ENCODE measurements at regions not wholly inside any gene's neighbourhood (a gene's known extent, or its start where the extent isn't known, plus 50 kb on each side); places are given as distances from the start of the nearest gene placed in this dataset.

DNA sequence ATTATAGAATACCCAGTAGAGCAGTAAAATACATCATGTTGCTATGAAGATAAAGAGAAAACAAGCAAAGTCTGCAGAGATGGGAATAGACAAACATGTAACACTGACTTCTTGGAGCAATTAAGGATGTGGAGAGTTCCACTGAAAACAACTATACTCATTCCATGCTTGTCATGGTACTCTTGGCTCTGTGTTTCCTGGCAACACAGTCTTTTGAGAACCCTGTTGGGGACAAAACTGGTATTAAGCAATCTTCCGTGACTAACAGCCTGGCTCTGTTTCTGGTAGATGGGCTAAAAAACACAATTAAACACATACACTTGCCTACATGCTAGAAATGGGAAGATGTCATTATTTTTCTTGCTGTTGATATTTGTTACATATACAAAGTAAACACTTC lies 1212.3 kb upstream of the GBE1 start:
- H3K36me3 Mint-ChIP-seq (ENCODE audit: low read depth) = no peaks in the 10 kb centered on the region
- no peaks in the 10 kb centered on the region for H3K4me1 Mint-ChIP-seq (ENCODE audit: low read depth)
- CTCF ChIA-PET = no interaction called here
- no peak for DNase-seq
- no peak overlapping the region for H3K27ac Mint-ChIP-seq
- no peaks in the 10 kb centered on the region for H3K27me3 Mint-ChIP-seq (ENCODE audit: low read depth)
- intact Hi-C loops (cut with micrococcal nuclease) = no loop called here
- no peak overlapping the region for H3K4me3 Mint-ChIP-seq
- H3K9me3 Mint-ChIP-seq = peaks cover 5% of the 10 kb centered on the region

DNA sequence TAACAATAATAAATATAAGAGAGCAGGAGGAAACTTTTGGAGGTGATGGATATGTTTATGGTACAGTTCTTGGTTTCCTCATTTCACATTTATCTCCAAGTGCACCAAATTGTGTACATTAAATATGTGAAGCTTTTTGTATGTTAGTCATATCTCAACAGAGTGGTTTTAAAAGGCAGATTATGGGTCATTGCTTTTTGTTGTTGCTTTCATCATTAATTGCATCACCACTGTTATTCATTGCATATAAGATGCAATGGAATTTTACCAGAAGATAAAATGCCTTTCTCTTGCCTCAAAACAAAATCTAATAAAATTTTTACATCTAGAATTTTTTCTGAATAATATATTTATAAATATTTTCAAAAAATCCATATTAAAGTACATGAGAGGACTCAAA lies 1198.9 kb upstream of the GBE1 start:
- CTCF ChIA-PET = no interaction called here
- Mint-ChIP-seq H3K4me3 (no peak overlapping the region), H3K4me1 (ENCODE audit: low read depth) (no peaks in the 10 kb centered on the region), H3K36me3 (ENCODE audit: low read depth) (no peaks in the 10 kb centered on the region), H3K9me3 (peaks cover 4% of the 10 kb centered on the region), H3K27ac (no peak overlapping the region), H3K27me3 (ENCODE audit: low read depth) (no peaks in the 10 kb centered on the region)
- no peak for DNase-seq
- intact Hi-C loops (cut with micrococcal nuclease) = no loop called here

DNA sequence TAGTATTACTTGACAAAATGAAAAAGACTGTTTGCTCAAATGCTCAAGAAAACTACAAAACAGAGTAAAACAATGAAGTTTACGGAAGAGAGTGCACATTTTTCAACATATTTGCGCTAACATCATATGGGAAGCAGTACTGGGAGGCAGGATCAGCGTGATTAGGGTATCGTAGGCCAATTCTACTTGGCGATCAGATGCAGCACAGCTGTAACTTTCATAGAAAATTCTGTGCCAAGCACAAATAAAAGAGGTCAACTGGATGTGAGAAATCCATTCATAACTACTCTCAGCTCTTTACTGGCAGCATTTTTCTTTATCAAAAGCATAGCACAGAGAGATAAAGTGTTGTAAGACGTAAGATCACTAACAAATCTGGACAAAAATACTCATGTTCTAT lies 1196.3 kb upstream of the GBE1 start:
- H3K27ac Mint-ChIP-seq = no peak overlapping the region
- H3K4me1 Mint-ChIP-seq (ENCODE audit: low read depth) = no peaks in the 10 kb centered on the region
- CTCF ChIA-PET = no interaction called here
- H3K27me3 Mint-ChIP-seq (ENCODE audit: low read depth) = no peaks in the 10 kb centered on the region
- intact Hi-C loops (cut with micrococcal nuclease) = no loop called here
- no peak for DNase-seq
- peaks cover 10% of the 10 kb centered on the region for H3K9me3 Mint-ChIP-seq
- H3K4me3 Mint-ChIP-seq = no peak overlapping the region
- H3K36me3 Mint-ChIP-seq (ENCODE audit: low read depth) = no peaks in the 10 kb centered on the region

DNA sequence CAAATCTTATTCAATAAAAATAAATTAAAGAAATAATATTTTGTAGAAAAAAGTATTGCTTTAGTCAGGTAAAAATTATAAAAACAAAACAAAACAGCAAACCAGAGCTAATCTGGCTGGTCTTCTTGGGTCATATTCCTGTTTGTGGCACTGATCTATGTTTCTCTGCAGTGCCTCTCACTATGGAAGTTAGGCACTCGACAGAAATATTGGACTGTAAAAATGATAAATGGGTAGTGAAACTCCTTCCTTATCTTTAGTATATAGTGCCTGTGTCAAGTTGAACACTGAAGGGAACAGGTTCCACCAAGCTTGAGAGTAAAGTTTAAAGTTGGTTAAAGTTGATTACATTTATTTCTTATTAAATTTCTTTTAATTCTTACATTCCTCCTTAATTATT lies 1195.6 kb upstream of the GBE1 start:
- H3K9me3 Mint-ChIP-seq = peaks cover 10% of the 10 kb centered on the region
- H3K27ac Mint-ChIP-seq = no peak overlapping the region
- no peak overlapping the region for H3K4me3 Mint-ChIP-seq
- H3K27me3 Mint-ChIP-seq (ENCODE audit: low read depth) = no peaks in the 10 kb centered on the region
- intact Hi-C loops (cut with micrococcal nuclease) = no loop called here
- H3K36me3 Mint-ChIP-seq (ENCODE audit: low read depth) = no peaks in the 10 kb centered on the region
- CTCF ChIA-PET = no interaction called here
- DNase-seq = no peak
- H3K4me1 Mint-ChIP-seq (ENCODE audit: low read depth) = no peaks in the 10 kb centered on the region

DNA sequence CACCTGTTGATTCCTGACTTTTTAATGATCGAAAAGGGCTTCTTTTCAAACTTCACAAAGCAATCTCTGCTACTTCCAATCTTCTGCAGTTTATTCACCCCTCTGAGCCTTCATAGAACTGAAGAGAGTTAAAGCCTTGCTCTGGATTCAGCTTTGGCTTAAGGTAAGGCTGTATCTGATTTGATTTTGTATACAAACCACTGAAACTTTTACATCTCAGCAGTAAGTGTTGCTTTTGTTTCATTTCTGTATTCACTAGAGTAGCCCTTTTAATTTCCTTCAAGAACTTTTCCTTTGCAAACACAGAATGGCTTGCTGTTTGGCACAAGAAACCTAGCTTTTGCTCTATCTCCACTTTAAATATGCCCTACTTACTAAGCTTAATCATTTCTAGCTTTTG lies 1193.0 kb upstream of the GBE1 start:
- Mint-ChIP-seq H3K4me1 (ENCODE audit: low read depth) (no peaks in the 10 kb centered on the region), H3K27me3 (ENCODE audit: low read depth) (no peaks in the 10 kb centered on the region), H3K36me3 (ENCODE audit: low read depth) (no peaks in the 10 kb centered on the region), H3K4me3 (no peak overlapping the region), H3K9me3 (peaks cover 8% of the 10 kb centered on the region), H3K27ac (no peak overlapping the region)
- intact Hi-C loops (cut with micrococcal nuclease) = no loop called here
- CTCF ChIA-PET = interaction anchor here (1.0 kb wide), 1 partner anchor 10 kb away, joined by 3 read pairs; no protein-coding TSS in a partner anchor
- no peak for DNase-seq

DNA sequence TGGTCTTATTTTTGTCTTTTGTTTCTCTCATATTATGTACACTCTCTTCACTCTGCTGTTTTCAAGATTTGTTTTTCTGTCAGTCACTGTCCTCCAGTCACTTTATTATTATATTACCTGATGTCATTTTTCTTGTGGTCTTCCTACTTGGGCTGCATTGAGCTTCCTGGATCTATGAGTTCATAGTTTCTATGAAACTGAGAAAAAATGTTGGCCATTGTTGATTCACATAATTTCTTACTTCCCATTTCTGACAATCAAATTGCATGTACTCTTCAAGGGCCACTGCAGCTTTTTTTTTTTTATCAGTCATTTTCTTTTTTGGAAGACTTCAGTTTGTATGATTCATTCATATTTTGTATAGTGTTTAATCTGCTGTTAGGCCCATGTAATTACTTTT lies 1180.6 kb upstream of the GBE1 start:
- Mint-ChIP-seq H3K9me3 (peaks cover 13% of the 10 kb centered on the region), H3K27ac (no peak overlapping the region), H3K27me3 (ENCODE audit: low read depth) (no peaks in the 10 kb centered on the region), H3K4me3 (no peak overlapping the region), H3K4me1 (ENCODE audit: low read depth) (no peaks in the 10 kb centered on the region), H3K36me3 (ENCODE audit: low read depth) (no peaks in the 10 kb centered on the region)
- intact Hi-C loops (cut with micrococcal nuclease) = no loop called here
- no peak for DNase-seq
- CTCF ChIA-PET = no interaction called here

DNA sequence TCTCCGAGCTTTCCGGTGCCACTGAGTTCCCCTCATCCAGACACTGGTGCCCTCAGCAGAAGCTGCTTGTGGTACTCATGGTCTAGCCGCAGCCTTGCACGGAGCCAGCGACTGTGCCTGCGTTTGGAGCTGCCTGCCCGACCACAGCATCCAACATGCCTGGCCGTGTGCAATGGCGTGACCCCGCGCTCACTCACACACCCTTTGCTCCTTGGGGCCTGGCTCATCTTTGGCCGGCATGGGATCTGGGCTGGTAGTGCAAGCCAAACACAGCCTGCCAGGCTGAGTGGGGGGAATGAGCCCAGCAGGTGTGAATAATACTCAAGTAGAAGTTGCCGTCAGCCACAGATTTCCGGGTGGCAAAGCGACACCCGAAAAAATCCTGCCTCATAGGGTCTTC lies 1178.7 kb upstream of the GBE1 start:
- no peak for DNase-seq
- H3K27ac Mint-ChIP-seq = no peak overlapping the region
- intact Hi-C loops (cut with micrococcal nuclease) = no loop called here
- peaks cover 15% of the 10 kb centered on the region for H3K9me3 Mint-ChIP-seq
- H3K4me1 Mint-ChIP-seq (ENCODE audit: low read depth) = no peaks in the 10 kb centered on the region
- no peaks in the 10 kb centered on the region for H3K36me3 Mint-ChIP-seq (ENCODE audit: low read depth)
- no peaks in the 10 kb centered on the region for H3K27me3 Mint-ChIP-seq (ENCODE audit: low read depth)
- CTCF ChIA-PET = no interaction called here
- no peak overlapping the region for H3K4me3 Mint-ChIP-seq

DNA sequence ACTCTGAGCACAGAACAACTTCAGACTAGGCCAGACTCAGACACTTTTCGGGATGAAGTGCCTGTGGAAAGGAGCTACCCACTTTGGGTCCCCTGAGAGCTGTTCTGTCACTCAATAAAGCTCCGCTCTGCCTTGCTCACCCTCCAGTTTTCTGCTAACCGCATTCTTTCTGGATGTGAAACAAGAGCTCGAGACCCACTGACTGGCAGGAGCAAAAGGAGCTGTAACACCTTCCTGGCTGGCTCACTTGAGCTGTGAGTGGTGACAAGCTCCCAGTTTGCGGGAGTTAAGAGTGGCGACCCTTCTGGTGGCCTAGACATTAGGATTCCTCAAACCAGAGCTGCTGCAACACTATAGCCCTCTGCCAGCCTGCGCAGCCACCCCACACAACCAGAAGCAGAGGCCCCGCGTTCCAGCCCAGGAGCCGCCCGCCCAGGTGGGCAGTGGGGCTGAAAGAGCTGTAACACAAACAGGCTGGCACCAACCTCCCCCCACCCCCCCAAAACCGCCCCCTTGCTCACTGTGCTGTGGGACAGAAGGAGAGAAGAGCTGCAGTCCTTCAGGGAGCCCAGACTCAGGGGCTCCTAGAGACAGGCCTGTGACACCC lies 1178.1 kb upstream of the GBE1 start:
- intact Hi-C loops (cut with micrococcal nuclease) = no loop called here
- Mint-ChIP-seq H3K36me3 (ENCODE audit: low read depth) (no peaks in the 10 kb centered on the region), H3K9me3 (peaks cover 12% of the 10 kb centered on the region), H3K4me1 (ENCODE audit: low read depth) (no peaks in the 10 kb centered on the region), H3K27ac (no peak overlapping the region), H3K4me3 (no peak overlapping the region), H3K27me3 (ENCODE audit: low read depth) (no peaks in the 10 kb centered on the region)
- DNase-seq = no peak
- CTCF ChIA-PET = no interaction called here

DNA sequence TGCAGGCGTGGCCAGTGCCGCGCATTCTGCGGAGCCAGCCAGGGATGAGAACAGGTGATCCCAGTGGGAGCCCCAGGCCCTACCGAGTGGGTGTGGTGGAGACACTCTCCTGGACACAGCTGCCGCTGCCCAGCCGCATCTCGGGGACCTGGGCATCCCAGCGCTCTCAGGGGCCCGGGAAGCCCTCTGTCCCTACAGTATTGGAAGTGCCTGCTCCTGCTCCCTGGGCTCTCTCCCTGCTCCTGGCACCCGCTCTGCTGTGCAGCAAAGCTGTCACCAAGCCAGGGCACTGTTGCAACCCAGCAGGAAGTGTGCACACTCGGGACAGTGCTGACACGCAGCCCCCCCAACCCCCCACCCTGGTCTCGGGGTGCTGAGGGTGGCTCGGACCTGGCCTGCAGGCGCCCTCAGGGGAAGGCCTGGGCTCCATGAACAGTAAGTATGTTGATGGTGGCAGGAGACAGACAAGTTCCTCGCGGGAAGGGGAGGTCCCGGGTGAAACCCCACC lies 1177.4 kb upstream of the GBE1 start:
- Mint-ChIP-seq H3K4me1 (ENCODE audit: low read depth) (no peaks in the 10 kb centered on the region), H3K36me3 (ENCODE audit: low read depth) (no peaks in the 10 kb centered on the region), H3K4me3 (no peak overlapping the region), H3K27ac (no peak overlapping the region), H3K9me3 (peaks cover 6% of the 10 kb centered on the region), H3K27me3 (ENCODE audit: low read depth) (no peaks in the 10 kb centered on the region)
- intact Hi-C loops (cut with micrococcal nuclease) = no loop called here
- DNase-seq = no peak
- CTCF ChIA-PET = no interaction called here

DNA sequence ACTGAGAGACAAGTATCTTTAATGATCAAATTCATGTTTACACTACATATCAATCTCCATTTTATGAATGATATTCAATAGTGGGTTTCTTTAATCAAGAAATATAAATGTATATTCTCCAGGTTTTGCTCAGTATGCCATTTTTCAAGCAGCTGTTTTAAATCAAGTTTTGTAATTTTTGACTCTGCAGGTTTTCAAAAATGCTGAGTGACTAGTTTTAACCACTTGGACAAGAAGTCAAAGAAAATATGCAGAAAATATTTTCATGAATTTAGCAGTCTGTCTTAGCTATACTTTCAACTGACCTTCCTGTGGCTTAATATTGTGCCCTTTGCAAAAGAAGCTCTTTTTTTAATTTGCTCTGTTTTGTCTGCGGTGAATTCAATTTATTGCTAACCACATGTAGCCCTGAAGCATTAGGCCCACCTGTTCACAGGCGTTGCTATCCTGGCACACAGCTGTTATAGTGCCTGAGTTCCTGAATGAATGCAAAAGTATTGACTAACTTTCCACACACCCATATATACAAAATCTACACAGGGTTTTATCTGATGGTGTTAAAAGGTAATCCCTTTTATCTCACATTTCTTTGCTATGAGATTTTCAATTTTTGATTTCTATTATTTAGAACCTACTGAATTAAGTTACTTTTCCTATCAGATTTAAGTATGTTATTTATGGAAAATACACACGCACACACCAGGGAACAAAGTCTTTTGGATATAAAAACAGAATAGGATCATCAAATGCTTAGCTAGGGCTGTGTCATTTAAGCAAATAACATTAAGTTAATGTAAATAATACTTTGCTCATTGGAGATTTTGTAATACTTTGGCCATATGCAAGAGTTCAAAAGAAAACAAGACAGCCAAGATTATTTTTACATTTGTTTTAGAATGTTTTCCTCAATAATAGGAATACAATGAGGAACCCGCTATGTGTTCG lies 1166.1 kb upstream of the GBE1 start:
- H3K4me3 Mint-ChIP-seq = no peak overlapping the region
- no peaks in the 10 kb centered on the region for H3K27me3 Mint-ChIP-seq (ENCODE audit: low read depth)
- H3K36me3 Mint-ChIP-seq (ENCODE audit: low read depth) = no peaks in the 10 kb centered on the region
- H3K4me1 Mint-ChIP-seq (ENCODE audit: low read depth) = no peaks in the 10 kb centered on the region
- peaks cover 5% of the 10 kb centered on the region for H3K9me3 Mint-ChIP-seq
- intact Hi-C loops (cut with micrococcal nuclease) = no loop called here
- CTCF ChIA-PET = no interaction called here
- DNase-seq = no peak
- H3K27ac Mint-ChIP-seq = no peak overlapping the region

DNA sequence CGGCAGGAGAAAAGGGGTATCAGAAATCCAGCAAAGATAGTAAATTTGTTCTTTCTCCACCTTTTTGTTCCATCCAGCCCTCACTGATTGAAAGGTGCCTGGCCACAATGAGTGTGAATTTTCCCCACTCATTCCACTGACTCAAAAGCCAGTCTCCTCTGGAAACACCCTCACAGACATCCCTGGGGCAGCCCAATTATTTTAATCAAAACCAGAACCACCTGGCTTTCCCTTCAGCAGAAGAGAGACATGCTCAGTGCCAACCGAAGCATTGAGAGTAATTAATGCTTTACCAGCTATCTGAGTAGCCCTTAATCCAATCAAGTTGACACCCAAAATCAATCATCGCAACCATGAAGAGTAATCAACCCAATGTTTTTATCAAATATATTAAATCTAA lies 1129.6 kb upstream of the GBE1 start:
- no peak overlapping the region for H3K27ac Mint-ChIP-seq
- H3K36me3 Mint-ChIP-seq (ENCODE audit: low read depth) = no peaks in the 10 kb centered on the region
- CTCF ChIA-PET = interaction anchor here (0.6 kb wide), 1 partner anchor 1361 kb away, joined by 5 read pairs; no protein-coding TSS in a partner anchor
- H3K27me3 Mint-ChIP-seq (ENCODE audit: low read depth) = no peaks in the 10 kb centered on the region
- no peak for DNase-seq
- H3K9me3 Mint-ChIP-seq = peaks cover 2% of the 10 kb centered on the region
- intact Hi-C loops (cut with micrococcal nuclease) = no loop called here
- H3K4me1 Mint-ChIP-seq (ENCODE audit: low read depth) = no peaks in the 10 kb centered on the region
- H3K4me3 Mint-ChIP-seq = no peak overlapping the region

DNA sequence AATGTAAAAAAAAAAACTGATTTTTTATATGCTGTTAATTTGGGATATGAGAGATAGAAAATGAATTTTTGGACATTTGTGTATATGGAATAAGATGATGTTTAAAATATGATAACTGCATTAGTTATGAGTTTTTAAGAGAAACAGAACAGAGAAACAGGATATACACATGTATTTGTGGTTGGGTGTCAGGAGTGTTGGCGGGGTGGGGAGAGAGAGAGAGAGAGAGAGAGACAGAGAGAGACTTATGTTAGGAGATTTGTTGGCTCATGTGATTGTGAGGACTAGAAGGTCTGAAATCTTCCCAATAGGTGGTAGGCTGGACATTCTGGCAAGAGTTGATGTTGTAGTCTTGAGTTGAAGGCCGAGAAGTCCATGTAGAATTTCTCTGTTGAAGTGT lies 1121.6 kb upstream of the GBE1 start:
- Mint-ChIP-seq H3K27me3 (ENCODE audit: low read depth) (no peaks in the 10 kb centered on the region), H3K4me1 (ENCODE audit: low read depth) (no peaks in the 10 kb centered on the region), H3K4me3 (no peak overlapping the region), H3K9me3 (peaks cover 9% of the 10 kb centered on the region), H3K27ac (no peak overlapping the region), H3K36me3 (ENCODE audit: low read depth) (no peaks in the 10 kb centered on the region)
- intact Hi-C loops (cut with micrococcal nuclease) = no loop called here
- no peak for DNase-seq
- CTCF ChIA-PET = no interaction called here

DNA sequence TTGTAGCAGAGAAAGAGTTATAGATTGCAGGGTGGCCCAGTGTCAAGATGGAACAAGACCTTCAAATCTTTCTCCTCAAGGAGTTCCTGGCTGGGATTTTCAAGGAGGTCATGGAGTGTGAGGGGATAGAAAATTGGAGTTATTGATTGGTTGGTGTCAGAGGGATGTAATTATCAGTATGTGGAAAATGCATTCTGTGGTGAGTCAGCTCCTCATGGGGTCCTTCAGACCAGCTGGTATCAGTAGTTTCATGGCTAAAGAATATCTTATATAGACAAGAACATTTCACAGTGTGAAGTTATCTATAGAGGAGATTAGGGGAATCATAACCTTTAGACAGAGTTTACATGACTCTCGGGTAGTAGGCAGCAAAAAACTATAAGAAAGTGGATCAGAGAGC lies 1114.0 kb upstream of the GBE1 start:
- Mint-ChIP-seq H3K4me1 (ENCODE audit: low read depth) (no peaks in the 10 kb centered on the region), H3K4me3 (no peak overlapping the region), H3K27me3 (ENCODE audit: low read depth) (no peaks in the 10 kb centered on the region), H3K36me3 (ENCODE audit: low read depth) (no peaks in the 10 kb centered on the region), H3K27ac (no peak overlapping the region), H3K9me3 (peaks cover 2% of the 10 kb centered on the region)
- DNase-seq = no peak
- intact Hi-C loops (cut with micrococcal nuclease) = no loop called here
- CTCF ChIA-PET = no interaction called here

Data from activated naive CD4-positive, alpha-beta T cell treated with anti-CD3 and anti-CD28 coated beads for 36 hours (primary cell).